Erythroblast (primary cell): ENCODE measurements at regions not wholly inside any gene's neighbourhood (a gene's known extent, or its start where the extent isn't known, plus 50 kb on each side); places are given as distances from the start of the nearest gene placed in this dataset.

Experiments
- GATA1 ChIP-seq: IDR thresholded peaks from 2 replicates; pipeline ENCODE4 v1.6.1; 2011; ENCODE audit warnings: low read depth, mild to moderate bottlenecking, control low read depth, low read length, moderate library complexity
- POLR2A ChIP-seq: IDR thresholded peaks from 2 replicates; pipeline ENCODE4 v1.6.1; 2011; ENCODE audit warnings: mild to moderate bottlenecking, low read length

DNA sequence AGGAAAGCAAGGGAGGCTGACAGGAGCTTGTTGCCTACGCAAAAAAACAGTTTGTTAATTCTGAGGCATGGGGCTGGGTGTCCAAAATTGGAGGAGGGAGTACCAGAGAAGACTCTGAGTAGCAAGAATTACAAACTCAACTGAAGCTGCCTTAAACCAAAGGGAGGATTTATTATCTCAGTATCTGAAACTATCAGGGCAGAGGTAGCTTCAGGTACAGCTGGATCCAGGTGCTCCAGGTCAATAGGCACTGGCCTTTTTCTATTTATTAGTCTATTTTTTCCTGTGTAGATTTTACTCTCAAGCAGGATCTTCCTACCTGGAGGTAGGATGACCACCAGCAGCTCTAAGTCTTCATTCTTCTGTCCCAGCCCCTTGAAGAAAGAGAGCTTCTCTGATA lies 135.3 kb upstream of the NCOR2 start:
- TF ChIP-seq POLR2A (no peak), GATA1 (no peak)
